ENCODE measurements at regions not wholly inside any gene's neighbourhood (a gene's known extent, or its start where the extent isn't known, plus 50 kb on each side); places are given as distances from the start of the nearest gene placed in this dataset.

DNA sequence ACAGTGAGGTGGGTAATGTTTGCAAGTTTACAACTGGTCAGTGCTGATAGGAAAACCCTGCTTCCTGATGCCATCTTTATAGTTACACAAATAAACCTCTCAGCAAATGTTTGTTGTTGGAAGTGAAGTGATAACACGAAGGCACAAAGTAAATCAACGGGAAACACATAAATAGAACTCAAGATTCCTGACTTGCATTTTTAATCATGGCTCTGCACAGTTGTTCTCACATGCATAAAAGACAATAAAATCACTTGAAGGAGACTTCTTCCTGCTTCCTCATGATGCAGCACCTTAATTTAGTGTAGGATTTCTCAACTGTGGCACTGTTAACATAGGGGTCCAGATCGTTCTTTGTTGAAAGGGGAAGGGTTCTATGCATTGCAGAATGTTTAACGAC, 907.7 kb downstream of the RAB28 start:
- TF ChIP-seq CEBPB (IDR thresholded peaks at IDR 0.05; ENCODE audit: low read depth) (no peak), EZH2phosphoT487 (IDR thresholded peaks at IDR 0.05; ENCODE audit: borderline replicate concordance) (no peak)
- TF ChIP-seq, protein P1, sequence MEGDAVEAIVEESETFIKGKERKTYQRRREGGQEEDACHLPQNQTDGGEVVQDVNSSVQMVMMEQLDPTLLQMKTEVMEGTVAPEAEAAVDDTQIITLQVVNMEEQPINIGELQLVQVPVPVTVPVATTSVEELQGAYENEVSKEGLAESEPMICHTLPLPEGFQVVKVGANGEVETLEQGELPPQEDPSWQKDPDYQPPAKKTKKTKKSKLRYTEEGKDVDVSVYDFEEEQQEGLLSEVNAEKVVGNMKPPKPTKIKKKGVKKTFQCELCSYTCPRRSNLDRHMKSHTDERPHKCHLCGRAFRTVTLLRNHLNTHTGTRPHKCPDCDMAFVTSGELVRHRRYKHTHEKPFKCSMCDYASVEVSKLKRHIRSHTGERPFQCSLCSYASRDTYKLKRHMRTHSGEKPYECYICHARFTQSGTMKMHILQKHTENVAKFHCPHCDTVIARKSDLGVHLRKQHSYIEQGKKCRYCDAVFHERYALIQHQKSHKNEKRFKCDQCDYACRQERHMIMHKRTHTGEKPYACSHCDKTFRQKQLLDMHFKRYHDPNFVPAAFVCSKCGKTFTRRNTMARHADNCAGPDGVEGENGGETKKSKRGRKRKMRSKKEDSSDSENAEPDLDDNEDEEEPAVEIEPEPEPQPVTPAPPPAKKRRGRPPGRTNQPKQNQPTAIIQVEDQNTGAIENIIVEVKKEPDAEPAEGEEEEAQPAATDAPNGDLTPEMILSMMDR (IDR thresholded peaks at IDR 0.05 in 2 of 3, conservative IDR thresholded peaks at IDR 0.05 in 1 of 3; ENCODE audit: borderline replicate concordance in 1 of 3, insufficient read depth in 1 of 3, low read depth in 2 of 3, low read length in 2 of 3), result no peak
